ENCODE measurements at regions not wholly inside any gene's neighbourhood (a gene's known extent, or its start where the extent isn't known, plus 50 kb on each side); places are given as distances from the start of the nearest gene placed in this dataset.
"Not testable (repeated sequence)": the region's sequence is repeated elsewhere in the genome, so short reads cannot be mapped to it uniquely, and the experiment has no call there.

GRCh38 chr6:71205336-71205956 lies 83.2 kb upstream of the OGFRL1 start:
- DNase-seq: no peak

- DNase-seq: no peak
These were observed 82.5 kb upstream of the OGFRL1 start for GRCh38 chr6:71206089-71206488.

- DNase-seq: no peak
These were observed 79.4 kb upstream of the OGFRL1 start for GRCh38 chr6:71209206-71209605.

GRCh38 chr6:71209626-71210025 lies 79.0 kb upstream of the OGFRL1 start:
- peak; percentile 19 for DNase-seq

- DNase-seq: no peak
These were observed 76.8 kb upstream of the OGFRL1 start for GRCh38 chr6:71211799-71212198.

GRCh38 chr6:71220466-71220865 lies 68.1 kb upstream of the OGFRL1 start:
- peak; percentile 10 for DNase-seq

- DNase-seq: no peak
These were observed 65.9 kb upstream of the OGFRL1 start for GRCh38 chr6:71222671-71223070.

GRCh38 chr6:71224011-71224410 lies 64.6 kb upstream of the OGFRL1 start:
- no peak for DNase-seq

- DNase-seq: no peak
These were observed 62.5 kb upstream of the OGFRL1 start for GRCh38 chr6:71226151-71226550.

- DNase-seq: no peak
These were observed 60.1 kb upstream of the OGFRL1 start for GRCh38 chr6:71228461-71229041.

- no peak for DNase-seq
These were observed 59.1 kb upstream of the OGFRL1 start for GRCh38 chr6:71229477-71229876.

GRCh38 chr6:71232890-71233289 lies 55.7 kb upstream of the OGFRL1 start:
- DNase-seq: not testable (repeated sequence)

- no peak for DNase-seq
These were observed 51.6 kb upstream of the OGFRL1 start for GRCh38 chr6:71236926-71237434.

- DNase-seq: no peak
These were observed 50.3 kb upstream of the OGFRL1 start for GRCh38 chr6:71238351-71238750.

Data from NCI-H69 (cell line).